ENCODE measurements at regions not wholly inside any gene's neighbourhood (a gene's known extent, or its start where the extent isn't known, plus 50 kb on each side); places are given as distances from the start of the nearest gene placed in this dataset.
"Not testable (repeated sequence)": the region's sequence is repeated elsewhere in the genome, so short reads cannot be mapped to it uniquely, and the experiment has no call there.

GRCh38 chr6:128736780-128737179 is 146.2 kb upstream of the LAMA2 start:
- DNase-seq: no peak

GRCh38 chr6:128731249-128732165 is 151.4 kb upstream of the LAMA2 start:
- DNase-seq: peak; percentile 61

DNA sequence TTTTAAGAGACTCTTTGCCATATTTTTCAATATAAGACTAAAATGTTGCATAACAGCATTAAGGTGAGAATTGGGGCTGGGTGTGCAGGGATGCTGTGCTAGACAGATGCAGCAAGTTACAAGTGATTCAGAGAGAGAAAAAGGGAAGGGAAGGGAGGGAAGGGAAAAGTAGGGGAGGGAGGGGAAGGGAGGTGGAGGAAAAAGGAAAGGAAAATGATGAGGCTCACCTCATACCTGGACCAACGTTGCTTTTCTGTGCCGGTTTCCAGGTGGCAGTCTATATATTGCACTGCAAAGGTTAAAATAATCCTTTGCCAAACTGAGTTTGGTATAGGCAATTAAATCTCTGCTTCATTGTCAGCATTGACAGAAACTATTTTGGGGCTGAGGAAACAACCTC is 155.4 kb upstream of the LAMA2 start:
- DNase-seq: no peak

DNA sequence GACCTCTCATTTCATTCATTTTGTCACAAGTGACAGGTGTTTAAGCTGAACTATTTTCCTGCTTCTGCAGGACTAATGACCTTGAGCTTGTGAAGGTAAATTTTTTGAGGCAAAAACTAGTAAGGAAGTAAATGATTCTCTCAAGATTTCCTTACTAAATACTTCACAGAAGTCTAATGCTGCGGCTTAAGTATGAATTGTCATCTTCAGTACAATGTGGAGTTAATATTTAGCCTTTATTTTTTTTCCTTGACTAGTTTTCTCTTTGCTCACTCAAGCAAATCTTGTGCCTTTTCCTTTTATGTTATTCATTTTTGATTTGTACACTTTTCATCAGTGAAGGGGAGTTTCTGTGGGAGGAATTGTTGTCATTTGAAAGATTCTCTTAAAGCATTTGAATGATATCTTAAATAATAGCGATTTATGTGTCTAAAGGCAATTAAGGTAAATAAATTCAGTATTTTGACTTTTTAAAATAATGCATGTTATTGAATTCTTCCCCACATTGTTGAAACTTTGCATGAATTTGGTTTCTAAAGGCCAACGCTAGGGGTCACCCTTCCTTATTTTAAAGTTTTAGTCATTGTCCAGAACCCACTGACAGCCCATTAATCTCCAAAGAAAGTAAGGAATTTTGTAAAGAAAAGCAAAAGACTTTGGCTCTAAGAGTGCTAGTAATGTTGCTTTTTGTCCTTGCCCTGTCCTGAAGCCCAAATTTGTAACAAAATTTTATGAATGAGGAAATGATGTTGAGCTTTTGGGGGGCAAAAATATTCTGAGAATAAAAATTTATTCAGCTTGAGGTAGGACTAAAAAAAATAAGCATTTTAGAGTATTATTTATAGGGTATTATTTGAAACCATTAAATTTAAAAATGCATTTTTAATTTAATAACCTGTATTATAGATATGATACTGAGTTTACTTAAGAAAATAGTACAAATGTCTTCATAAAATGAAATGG is 157.4 kb upstream of the LAMA2 start:
- peak; percentile 47 for DNase-seq

DNA sequence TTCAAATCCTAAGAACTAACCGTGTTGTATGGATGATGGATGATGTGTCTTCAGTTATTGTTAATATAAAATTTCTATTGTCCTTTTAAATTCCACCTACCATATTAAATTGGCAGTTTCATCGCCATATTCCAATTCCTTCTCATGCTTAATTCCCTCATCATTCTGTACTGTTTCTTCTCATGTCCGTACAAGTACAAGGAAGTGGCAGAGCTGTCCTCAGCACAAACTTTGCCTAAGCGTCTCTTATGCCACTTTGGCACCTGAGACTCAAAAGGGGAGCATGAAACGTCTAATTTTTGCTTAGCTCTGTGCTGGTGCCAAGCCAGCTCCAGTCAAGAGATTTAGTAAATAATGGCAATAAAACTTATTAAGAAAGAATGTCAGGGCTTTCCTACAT is 158.2 kb upstream of the LAMA2 start:
- DNase-seq: no peak

- no peak for DNase-seq
Observed at GRCh38 chr6:128723667-128724066, 159.3 kb upstream of the LAMA2 start.

GRCh38 chr6:128720891-128721290 is 162.0 kb upstream of the LAMA2 start:
- no peak for DNase-seq

DNA sequence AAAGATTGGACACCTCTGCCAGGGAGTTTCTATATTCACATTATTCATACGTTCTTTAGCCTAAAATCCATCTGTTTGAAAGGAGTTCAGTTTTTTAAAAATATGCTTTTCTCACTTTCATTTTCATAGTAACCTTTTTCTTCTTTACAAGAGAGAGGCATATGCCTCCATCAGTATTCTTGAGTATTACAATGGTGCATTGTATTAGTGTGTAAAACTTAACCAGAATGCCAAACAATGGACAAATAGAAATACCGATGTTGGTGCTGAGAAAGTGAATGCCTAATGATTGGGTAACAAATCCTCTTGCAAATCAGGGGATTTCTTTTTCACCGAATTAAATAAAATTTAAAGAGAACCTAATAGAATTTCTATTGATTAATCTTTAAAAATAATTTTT is 163.2 kb upstream of the LAMA2 start:
- DNase-seq: no peak

GRCh38 chr6:128713461-128713860 is 169.5 kb upstream of the LAMA2 start:
- DNase-seq: peak; percentile 69

GRCh38 chr6:128712898-128713297 is 170.0 kb upstream of the LAMA2 start:
- no peak for DNase-seq

DNA sequence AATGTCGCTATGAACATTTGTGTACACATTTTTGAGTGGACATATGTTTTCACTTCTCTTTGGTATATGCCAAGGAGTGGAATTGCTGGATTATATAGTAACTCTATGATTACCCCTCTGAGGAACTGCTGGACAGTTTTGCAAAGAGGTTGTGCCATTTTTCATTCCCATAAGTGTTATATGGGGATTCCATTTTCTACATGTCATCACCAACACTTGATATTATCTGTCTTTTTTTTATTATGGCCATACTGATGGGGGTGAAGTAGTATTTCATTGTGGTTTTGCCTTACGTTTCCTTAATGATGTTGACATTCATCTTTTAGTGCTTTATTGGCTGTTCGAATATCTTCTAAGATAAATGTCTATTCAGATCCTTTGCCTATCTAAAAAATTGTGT is 171.8 kb upstream of the LAMA2 start:
- peak; percentile 23 for DNase-seq

GRCh38 chr6:128710315-128710714 is 172.6 kb upstream of the LAMA2 start:
- peak; percentile 53 for DNase-seq

DNA sequence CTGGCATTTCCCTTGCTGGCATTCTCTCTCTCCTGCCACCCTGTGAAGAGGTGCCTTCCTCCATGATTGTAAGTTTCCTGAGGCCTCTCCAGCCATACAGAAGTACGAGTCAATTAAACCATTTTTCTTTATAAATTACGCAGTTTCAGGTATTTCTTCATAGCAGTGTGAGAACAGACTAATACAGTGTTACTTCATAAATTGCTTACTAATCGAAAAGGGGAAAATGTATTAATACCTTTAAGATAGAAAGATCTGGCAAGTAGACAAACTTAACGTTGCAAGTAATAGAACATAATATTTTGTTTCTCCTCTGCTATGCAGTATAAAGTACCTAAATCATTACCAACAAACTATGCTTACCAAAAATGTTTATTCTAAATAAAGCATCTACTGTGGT is 178.3 kb upstream of the LAMA2 start:
- DNase-seq: no peak

DNA sequence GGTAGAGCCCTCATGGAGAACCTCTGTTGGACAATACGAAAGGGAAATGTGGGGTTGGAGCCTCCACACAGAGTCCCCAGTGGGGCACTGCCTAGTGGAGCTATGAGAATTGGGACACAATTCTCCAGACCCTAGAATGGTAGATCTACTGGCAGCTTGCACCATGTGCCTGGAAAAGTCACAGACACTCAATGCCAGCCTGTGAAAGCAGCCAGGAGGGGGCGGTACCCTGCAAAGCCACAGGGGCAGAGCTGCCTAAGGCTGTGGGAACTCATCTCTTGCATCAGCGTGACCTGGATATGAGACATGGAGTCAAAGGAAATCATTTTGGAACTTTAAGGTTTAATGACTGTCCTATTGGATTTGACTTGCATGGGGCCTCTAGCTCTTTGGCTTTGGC is 179.1 kb upstream of the LAMA2 start:
- not testable (repeated sequence) for DNase-seq

DNA sequence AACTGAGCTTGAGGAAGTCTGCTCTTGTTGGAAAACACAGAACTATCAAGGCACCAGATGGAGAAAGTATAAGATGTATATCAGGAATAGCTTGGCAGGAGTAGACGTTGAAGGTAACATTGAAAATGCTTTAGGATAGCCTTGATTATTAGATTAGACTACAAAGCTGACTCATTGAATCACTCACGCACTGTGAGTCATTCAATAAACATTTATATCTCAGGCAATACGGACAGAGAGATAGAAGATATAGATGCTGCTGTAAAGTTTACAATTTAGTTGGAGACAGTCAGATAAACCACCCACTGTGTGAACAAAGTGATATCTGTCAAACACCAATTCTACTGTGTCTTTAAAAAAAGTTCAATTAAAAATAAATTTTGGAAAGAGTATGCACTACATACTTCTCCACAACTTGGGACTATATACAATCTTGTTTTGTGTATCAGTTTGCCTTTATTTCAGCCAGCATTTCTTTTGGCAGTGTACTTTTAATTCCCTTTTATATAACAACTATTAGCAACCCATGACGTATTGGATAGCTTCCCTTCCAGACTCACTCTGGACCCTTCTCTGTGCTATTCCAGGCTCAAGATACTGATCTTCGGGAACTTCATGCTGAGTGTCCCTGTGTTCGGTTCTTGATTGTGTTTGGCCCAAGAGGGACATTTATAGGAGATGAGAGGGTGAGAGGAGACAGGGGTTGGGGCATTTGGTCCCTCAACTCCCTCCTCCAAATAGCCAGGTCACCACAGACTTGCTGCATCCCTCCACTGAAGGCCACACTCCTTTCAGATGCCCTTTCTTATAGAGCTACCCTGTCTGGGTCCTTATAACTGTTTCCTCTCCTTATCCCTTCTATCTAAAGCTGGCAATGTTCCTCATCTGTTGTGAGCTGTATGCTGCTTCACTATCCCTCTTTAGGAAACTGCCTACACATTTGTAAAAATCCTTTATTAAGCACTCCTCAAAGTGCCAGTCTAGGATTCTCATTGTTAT is 176.6 kb upstream of the PTPRK start:
- DNase-seq: peak; percentile 85

GRCh38 chr6:128694303-128695009 is 174.1 kb upstream of the PTPRK start:
- DNase-seq: no peak

DNA sequence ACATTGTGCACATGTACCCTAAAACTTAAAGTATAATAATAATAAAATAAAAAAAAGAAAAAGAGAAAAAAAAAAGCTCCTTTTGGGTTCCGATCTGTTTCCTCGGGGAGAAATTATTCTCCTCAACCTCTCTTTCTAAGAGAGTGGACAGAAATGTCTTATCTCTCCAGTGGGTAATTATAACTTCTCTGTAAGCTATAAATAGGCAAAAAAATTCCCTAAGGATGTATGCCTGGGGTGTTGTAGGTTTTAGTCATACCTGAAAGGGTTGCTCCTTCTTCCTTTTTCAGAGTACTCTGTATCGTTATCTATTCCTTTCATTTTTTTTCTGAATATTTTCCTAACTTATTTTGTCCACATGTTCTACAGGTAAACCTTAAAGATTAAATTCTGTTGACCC is 169.7 kb upstream of the PTPRK start:
- no peak for DNase-seq

GRCh38 chr6:128686084-128686483 is 165.7 kb upstream of the PTPRK start:
- DNase-seq: no peak

- DNase-seq: no peak
Observed at GRCh38 chr6:128676456-128676855, 156.1 kb upstream of the PTPRK start.

DNA sequence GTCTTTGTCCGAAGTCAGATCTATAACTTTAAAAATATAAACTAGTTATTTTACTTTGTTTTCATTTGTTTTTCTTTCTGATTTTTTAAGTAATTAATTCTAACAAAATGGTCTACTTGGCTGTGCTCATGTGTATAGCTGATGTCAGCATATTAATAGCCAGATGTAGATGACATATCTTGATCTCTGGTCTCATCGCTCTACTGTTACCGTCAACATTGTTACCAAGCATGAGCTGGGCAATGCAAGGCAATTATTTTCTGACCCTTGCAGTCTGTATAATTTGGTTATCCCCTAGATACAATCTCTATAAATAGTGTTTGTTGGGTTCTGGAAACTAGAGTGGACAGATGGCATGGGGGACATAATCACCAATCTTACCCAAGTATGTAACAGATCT is 151.6 kb upstream of the PTPRK start:
- DNase-seq: no peak

- DNase-seq: no peak
Observed at GRCh38 chr6:128667339-128667858, 147.0 kb upstream of the PTPRK start.

DNA sequence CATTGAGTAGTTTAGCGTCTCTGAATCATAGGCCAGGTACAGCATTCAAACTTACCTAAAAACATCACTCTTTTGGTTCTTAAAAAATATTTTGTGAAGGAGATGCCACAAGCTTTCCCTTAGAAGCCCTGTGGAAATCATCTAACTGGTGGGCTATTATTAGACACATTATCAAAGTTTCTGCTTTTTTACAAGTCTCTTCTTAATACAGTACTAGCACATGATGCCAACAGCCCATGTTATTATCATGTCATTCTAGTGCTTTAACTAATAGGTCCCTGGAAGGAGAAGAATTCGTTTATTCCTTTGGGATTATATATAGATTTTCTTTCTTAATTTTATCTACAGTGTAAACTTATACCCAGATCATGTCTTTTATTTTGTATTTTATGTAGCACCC is 146.0 kb upstream of the PTPRK start:
- DNase-seq: no peak

Data from EL (cell line).